SK-N-SH (cell line): ENCODE measurements at regions not wholly inside any gene's neighbourhood (a gene's known extent, or its start where the extent isn't known, plus 50 kb on each side); places are given as distances from the start of the nearest gene placed in this dataset.

Experiments used
- CTCF ChIA-PET: fragments of 300-600, 350-600 bp; formaldehyde crosslinking; extraction: SDS; loops from one replicate; lab custom pipeline; 2021; lab: Yijun Ruan, JAX
- POLR2A ChIA-PET: fragments of 350-600 bp; sonication (Branson Sonifier 250); formaldehyde crosslinking; extraction: SDS; loops from one replicate; lab custom pipeline; 2020; ENCODE audit warnings: antibody characterized with exemption, inconsistent platforms; lab: Yijun Ruan, JAX
- DNase-seq: peaks from one replicate; pipeline ENCODE4 v3.0.0; 2012
- H2AFZ ChIP-seq: fragments of 200-600 bp; sonication (generic); 2 replicates; pipeline ENCODE4 v1.8.1; 2016; ENCODE audit warnings: antibody characterized with exemption, mild to moderate bottlenecking, low read depth
- H3F3A ChIP-seq: fragments of 200-600 bp; sonication (generic); replicated peaks from 2 replicates; pipeline ENCODE3; 2016; ENCODE audit warnings: antibody characterized with exemption, mild to moderate bottlenecking; ENCODE audit not compliant: insufficient read depth
- H3K27ac ChIP-seq, 2 experiments: fragments of 200-500 bp in 1 of 2; fragments of 200-600 bp in 1 of 2; sonication (Bioruptor generic) in 1 of 2; sonication (generic), shearing (Covaris generic) in 1 of 2; 2 replicates each; pipeline versions ENCODE4 v1.5.1 to v1.6.1; 2014 to 2016; ENCODE audit warnings: low read depth in 2 of 2, inconsistent platforms in 1 of 2, low read length in 1 of 2, mild to moderate bottlenecking in 1 of 2, mixed read lengths in 1 of 2
- H3K27me3 ChIP-seq: fragments of 200-600 bp; sonication (generic), shearing (Covaris generic); 2 replicates; pipeline ENCODE4 v1.6.1; 2016; ENCODE audit warnings: mixed run types; ENCODE audit not compliant: insufficient read depth
- H3K36me3 ChIP-seq, 2 experiments: fragments of 200-500 bp in 1 of 2; fragments of 200-600 bp in 1 of 2; sonication (Bioruptor generic) in 1 of 2; sonication (generic) in 1 of 2; replicated peaks in 1 of 2; 2 replicates each; pipeline versions ENCODE3 to v1.5.1; 2014 to 2016; ENCODE audit warnings: low read length in 1 of 2, mild to moderate bottlenecking in 1 of 2; ENCODE audit not compliant: insufficient read depth in 2 of 2, control insufficient read depth in 1 of 2
- H3K4me1 ChIP-seq, 2 experiments: fragments of 200-500 bp in 1 of 2; fragments of 200-600 bp in 1 of 2; sonication (Bioruptor generic) in 1 of 2; sonication (generic), shearing (Covaris generic) in 1 of 2; 2 replicates each; pipeline versions ENCODE4 v1.5.1 to v1.6.1; 2014 to 2016; ENCODE audit warnings: low read depth in 1 of 2, low read length in 1 of 2, mixed run types in 1 of 2; ENCODE audit not compliant: insufficient read depth in 2 of 2, control insufficient read depth in 1 of 2
- H3K4me2 ChIP-seq: fragments of 200-600 bp; sonication (generic), shearing (Covaris generic); 2 replicates; pipeline ENCODE4 v1.6.1; 2017; ENCODE audit warnings: mixed run types
- H3K4me3 ChIP-seq, 2 experiments: fragments of 200-500 bp in 1 of 2; fragments of 200-600 bp in 1 of 2; sonication (Bioruptor generic) in 1 of 2; sonication (generic), shearing (Covaris generic) in 1 of 2; 2 replicates each; pipeline versions ENCODE4 v1.5.1 to v1.8.1; 2014 to 2016; ENCODE audit warnings: low read depth in 2 of 2, inconsistent platforms in 1 of 2, low read length in 1 of 2, mild to moderate bottlenecking in 1 of 2, mixed read lengths in 1 of 2, moderate library complexity in 1 of 2
- H3K79me2 ChIP-seq: fragments of 200-600 bp; sonication (generic); 2 replicates; pipeline ENCODE4 v1.8.1; 2017; ENCODE audit warnings: mild to moderate bottlenecking; ENCODE audit not compliant: insufficient read depth
- H3K9ac ChIP-seq: fragments of 200-600 bp; sonication (generic); 2 replicates; pipeline ENCODE4 v1.6.1; 2017; ENCODE audit warnings: mixed run types
- H3K9me2 ChIP-seq: fragments of 200-600 bp; sonication (generic); 2 replicates; pipeline ENCODE4 v1.6.1; 2017; ENCODE audit warnings: mixed run types
- H3K9me3 ChIP-seq: fragments of 200-600 bp; sonication (generic); 2 replicates; pipeline ENCODE4 v1.6.1; 2017; ENCODE audit warnings: mixed run types, mild to moderate bottlenecking, moderate library complexity
- H4K20me1 ChIP-seq: fragments of 200-600 bp; sonication (generic); 2 replicates; pipeline ENCODE4 v1.6.1; 2017; ENCODE audit warnings: mild to moderate bottlenecking, mixed run types; ENCODE audit not compliant: insufficient read depth
- CTCF ChIP-seq: fragments of 200-600 bp; sonication (generic); IDR thresholded peaks from 2 replicates; pipeline ENCODE4 v1.6.1; 2017; ENCODE audit warnings: antibody characterized with exemption, mild to moderate bottlenecking, moderate library complexity
- ELF1 ChIP-seq: IDR thresholded peaks from 2 replicates; pipeline ENCODE4 v1.4.0; 2012
- EP300 ChIP-seq, 2 experiments: IDR thresholded peaks; 2 replicates each; pipeline versions ENCODE4 v1.4.0 to v1.6.1; 2012; ENCODE audit warnings: borderline replicate concordance in 1 of 2, low read depth in 1 of 2, low read length in 1 of 2
- FOSL2 ChIP-seq: IDR thresholded peaks from 2 replicates; pipeline ENCODE4 v1.4.0; 2012; ENCODE audit warnings: low read depth, mild to moderate bottlenecking, moderate library complexity, borderline replicate concordance
- GABPA ChIP-seq: IDR thresholded peaks from 2 replicates; pipeline ENCODE4 v1.4.0; 2012; ENCODE audit warnings: low read depth, mild to moderate bottlenecking
- GATA2 ChIP-seq: sonication (generic); formaldehyde crosslinking; IDR thresholded peaks from 2 replicates; pipeline ENCODE4 v1.5.0; 2020; ENCODE audit warnings: mild to moderate bottlenecking, missing genetic modification reagents
- MAX ChIP-seq: IDR thresholded peaks from 2 replicates; pipeline ENCODE4 v1.4.0; 2012; ENCODE audit warnings: low read depth
- NFIC ChIP-seq: IDR thresholded peaks from 2 replicates; pipeline ENCODE4 v1.4.0; 2012; ENCODE audit warnings: borderline replicate concordance
- RAD21 ChIP-seq: IDR thresholded peaks from 2 replicates; pipeline ENCODE4 v1.6.1; 2012; ENCODE audit warnings: mild to moderate bottlenecking, low read length
- RCOR1 ChIP-seq: fragments of 150-350 bp; IDR thresholded peaks from 2 replicates; pipeline ENCODE4 v1.6.1; 2017; ENCODE audit warnings: antibody characterized with exemption, low read length
- REST ChIP-seq: IDR thresholded peaks from 2 replicates; pipeline ENCODE4 v1.6.1; 2012; ENCODE audit warnings: mild to moderate bottlenecking, low read depth, low read length, moderate library complexity
- RXRA ChIP-seq: IDR thresholded peaks from 2 replicates; pipeline ENCODE4 v1.4.0; 2012; ENCODE audit warnings: low read depth, mild to moderate bottlenecking, borderline replicate concordance
- SIN3A ChIP-seq: IDR thresholded peaks from 2 replicates; pipeline ENCODE4 v1.6.1; 2012; ENCODE audit warnings: low read depth, mild to moderate bottlenecking, low read length, moderate library complexity, borderline replicate concordance
- TEAD4 ChIP-seq: IDR thresholded peaks from 2 replicates; pipeline ENCODE4 v1.4.0; 2012; ENCODE audit warnings: mild to moderate bottlenecking, borderline replicate concordance; ENCODE audit not compliant: insufficient read depth
- ZBTB33 ChIP-seq: IDR thresholded peaks from 2 replicates; pipeline ENCODE4 v1.4.0; 2012; ENCODE audit warnings: low read depth, borderline replicate concordance
- WGBS: methylation state at CpG from one replicate; pipeline ENCODE4 v1.1.6; 2017; ENCODE audit warnings: low lambda C conversion rate; 5-methylcytosine and 5-hydroxymethylcytosine counted together

GRCh38 chr11:15730995-15731385 is 616.3 kb downstream of the INSC start:
- no peaks in the 10 kb centered on the region for H3K79me2 ChIP-seq
- POLR2A ChIA-PET = no interaction called here
- H3K36me3 ChIP-seq = no peaks in the 10 kb centered on the region
- no peaks in the 10 kb centered on the region for H3K4me1 ChIP-seq
- no peak for TF ChIP-seq EP300 (IDR thresholded peaks at IDR 0.05; ENCODE audit: borderline replicate concordance in 1 of 2, low read depth in 1 of 2, low read length in 1 of 2)
- TF ChIP-seq NFIC = no peak
- no peak for TF ChIP-seq FOSL2
- TF ChIP-seq GABPA = no peak
- no peak for TF ChIP-seq REST
- TF ChIP-seq MAX = no peak
- TF ChIP-seq RXRA = no peak
- TF ChIP-seq SIN3A = no peak
- no peak for TF ChIP-seq ELF1
- no peak for TF ChIP-seq ZBTB33
- TF ChIP-seq RAD21 = no peak
- 18% methylated on average over 4 of the region's 4 CpGs for WGBS
- H4K20me1 ChIP-seq = no peaks in the 10 kb centered on the region
- DNase-seq = no peak
- H3F3A ChIP-seq = no peaks in the 10 kb centered on the region
- H3K9me3 ChIP-seq = no peaks in the 10 kb centered on the region
- no peak overlapping the region for H3K27ac ChIP-seq
- CTCF ChIA-PET = interaction anchor here (1.1 to 2.0 kb wide), 3 partner anchors 11 to 20 kb away, joined by 3 to 14 read pairs (median 6); no protein-coding TSS in a partner anchor
- no peak overlapping the region for H3K9ac ChIP-seq
- no peak overlapping the region for H3K4me2 ChIP-seq
- H3K4me3 ChIP-seq = no peak overlapping the region
- no peaks in the 10 kb centered on the region for H3K9me2 ChIP-seq
- H3K27me3 ChIP-seq = no peaks in the 10 kb centered on the region
- no peak overlapping the region for H2AFZ ChIP-seq

GRCh38 chr11:15735706-15736105 is 620.6 kb downstream of the SOX6 start:
- ChIA-PET POLR2A (no interaction called here), CTCF (interaction anchor here (1.2 kb wide), 1 partner anchor 9 kb away, joined by 3 read pairs; no protein-coding TSS in a partner anchor)
- no peak overlapping the region for H3K27ac ChIP-seq
- H3K4me2 ChIP-seq = no peak overlapping the region
- no peaks in the 10 kb centered on the region for H3F3A ChIP-seq
- DNase-seq = no peak
- peaks cover 0 to 5% of the 10 kb centered on the region in 2 experiments; a peak in 1 of 4 replicates for H3K4me1 ChIP-seq
- no peaks in the 10 kb centered on the region for H3K79me2 ChIP-seq
- H3K27me3 ChIP-seq = no peaks in the 10 kb centered on the region
- H3K9me3 ChIP-seq = no peaks in the 10 kb centered on the region
- no peaks in the 10 kb centered on the region for H3K36me3 ChIP-seq
- no peak overlapping the region for H3K4me3 ChIP-seq
- WGBS = 15% methylated on average over 4 of the region's 4 CpGs
- no peak for TF ChIP-seq SIN3A
- no peak for TF ChIP-seq TEAD4
- no peak for TF ChIP-seq RCOR1
- TF ChIP-seq RXRA = no peak
- TF ChIP-seq FOSL2 = no peak
- no peak for TF ChIP-seq GATA2 (CRISPR knock-in tag)
- no peak for TF ChIP-seq CTCF
- TF ChIP-seq, all 33 proteins: peak for 0
- no peaks in the 10 kb centered on the region for H4K20me1 ChIP-seq
- H3K9me2 ChIP-seq = no peaks in the 10 kb centered on the region
- H3K9ac ChIP-seq = no peak overlapping the region
- H2AFZ ChIP-seq = no peak overlapping the region
